ENCODE measurements at regions not wholly inside any gene's neighbourhood (a gene's known extent, or its start where the extent isn't known, plus 50 kb on each side); places are given as distances from the start of the nearest gene placed in this dataset.

GRCh38 chr2:153096272-153096671 lies 377.9 kb downstream of the ARL6IP6 start:
- DNase-seq: no peak

- no peak for DNase-seq
Measured at GRCh38 chr2:153091344-153091743, 372.9 kb downstream of the ARL6IP6 start.

- no peak for DNase-seq
Measured at GRCh38 chr2:153079315-153079714, 360.9 kb downstream of the ARL6IP6 start.

- no peak for DNase-seq
Measured at GRCh38 chr2:153077311-153077710, 358.9 kb downstream of the ARL6IP6 start.

- no peak for DNase-seq
Measured at GRCh38 chr2:153074207-153074606, 355.8 kb downstream of the ARL6IP6 start.

- no peak for DNase-seq
Measured at GRCh38 chr2:153072813-153073212, 354.4 kb downstream of the ARL6IP6 start.

GRCh38 chr2:153072077-153072476 lies 353.7 kb downstream of the ARL6IP6 start:
- no peak for DNase-seq

- no peak for DNase-seq
Measured at GRCh38 chr2:153071090-153071489, 352.7 kb downstream of the ARL6IP6 start.

- DNase-seq: no peak
Measured at GRCh38 chr2:153068915-153069314, 350.5 kb downstream of the ARL6IP6 start.

GRCh38 chr2:153068052-153068451 lies 349.6 kb downstream of the ARL6IP6 start:
- DNase-seq: no peak

GRCh38 chr2:153059338-153060052 lies 341.1 kb downstream of the ARL6IP6 start:
- no peak for DNase-seq

- DNase-seq: no peak
Measured at GRCh38 chr2:153057743-153058142, 339.3 kb downstream of the ARL6IP6 start.

- DNase-seq: no peak
Measured at GRCh38 chr2:153055182-153055581, 336.8 kb downstream of the ARL6IP6 start.

- DNase-seq: no peak
Measured at GRCh38 chr2:153052807-153053559, 334.6 kb downstream of the ARL6IP6 start.

GRCh38 chr2:153047220-153047619 lies 328.8 kb downstream of the ARL6IP6 start:
- DNase-seq: no peak

GRCh38 chr2:153043385-153043784 lies 325.0 kb downstream of the ARL6IP6 start:
- no peak for DNase-seq

- DNase-seq: no peak
Measured at GRCh38 chr2:153028626-153029025, 310.2 kb downstream of the ARL6IP6 start.

- DNase-seq: no peak
Measured at GRCh38 chr2:153027533-153027932, 309.1 kb downstream of the ARL6IP6 start.

- DNase-seq: no peak
Measured at GRCh38 chr2:153020201-153020600, 301.8 kb downstream of the ARL6IP6 start.

- DNase-seq: no peak
Measured at GRCh38 chr2:153005071-153005730, 286.8 kb downstream of the ARL6IP6 start.

GRCh38 chr2:153004627-153005026 lies 286.2 kb downstream of the ARL6IP6 start:
- no peak for DNase-seq

- no peak for DNase-seq
Measured at GRCh38 chr2:152974146-152974545, 255.7 kb downstream of the ARL6IP6 start.

GRCh38 chr2:152971685-152972084 lies 253.3 kb downstream of the ARL6IP6 start:
- DNase-seq: no peak

GRCh38 chr2:152962446-152962845 lies 244.0 kb downstream of the ARL6IP6 start:
- DNase-seq: no peak
